Left kidney (tissue), 1 donor: ENCODE measurements at regions not wholly inside any gene's neighbourhood (a gene's known extent, or its start where the extent isn't known, plus 50 kb on each side); places are given as distances from the start of the nearest gene placed in this dataset.

ENCODE experiments used
- DNase-seq: peaks from one replicate; pipeline ENCODE4 v3.0.0-alpha.2; 2013

GRCh38 chr12:105998561-105998960, 140.2 kb downstream of the NUAK1 start:
- DNase-seq = no peak

- DNase-seq = no peak
Measured at GRCh38 chr12:106000382-106001104, 138.2 kb downstream of the NUAK1 start.

GRCh38 chr12:106001105-106001836, 137.5 kb downstream of the NUAK1 start:
- no peak for DNase-seq

- no peak for DNase-seq
Measured at GRCh38 chr12:106001837-106002218, 136.9 kb downstream of the NUAK1 start.

- no peak for DNase-seq
Measured at GRCh38 chr12:106003297-106003696, 135.5 kb downstream of the NUAK1 start.

GRCh38 chr12:106004289-106004688, 134.5 kb downstream of the NUAK1 start:
- DNase-seq = no peak

GRCh38 chr12:106006382-106006781, 132.4 kb downstream of the NUAK1 start:
- no peak for DNase-seq

- DNase-seq = no peak
Measured at GRCh38 chr12:106006940-106007339, 131.8 kb downstream of the NUAK1 start.

GRCh38 chr12:106010741-106011140, 128.0 kb downstream of the NUAK1 start:
- no peak for DNase-seq
